A549 (cell line): ENCODE measurements at regions not wholly inside any gene's neighbourhood (a gene's known extent, or its start where the extent isn't known, plus 50 kb on each side); places are given as distances from the start of the nearest gene placed in this dataset.
"Not testable (repeated sequence)": the region's sequence is repeated elsewhere in the genome, so short reads cannot be mapped to it uniquely, and the experiment has no call there.

Source experiments
- ATAC-seq, 2 experiments: fragments of 200-7000 bp in 1 of 2; fragments of >200 bp in 1 of 2; cut with Nextera tagmentation in 1 of 2; cut with Tn5 transposase in 1 of 2; 3 replicates each; pipeline versions ENCODE4 v1.8.0 to v1.9.1; 2018 to 2020; ENCODE audit warnings: mild to moderate bottlenecking in 1 of 2, moderate library complexity in 1 of 2
- CTCF ChIA-PET: fragments of 300-600 bp; sonication (Branson Sonifier 250); formaldehyde crosslinking; extraction: SDS; loops from one replicate; lab custom pipeline; 2021; ENCODE audit warnings: antibody characterized with exemption, inconsistent platforms; lab: Yijun Ruan, JAX
- POLR2A ChIA-PET: fragments of 350-600 bp; formaldehyde crosslinking; extraction: SDS; loops from one replicate; lab custom pipeline; 2021; ENCODE audit warnings: antibody characterized with exemption, inconsistent platforms; lab: Yijun Ruan, JAX
- DNase-seq, 2 experiments: peaks; one replicate each; pipeline versions ENCODE4 v3.0.0 to v3.0.0-alpha.2; 2011 to 2016; ENCODE audit warnings: low read depth in 1 of 2, low spot score in 1 of 2
- FAIRE-seq: peaks from 2 replicates; lab custom pipeline; 2011; peaks lifted over from hg19 to GRCh38; lab: Jason Lieb, UNC
- H3K27ac ChIP-seq, 2 experiments: fragments of >200 bp; sonication (Bioruptor Twin); formaldehyde crosslinking; 3 replicates each; pipeline ENCODE4 v1.5.1; 2016 to 2017
- H3K4me1 ChIP-seq: fragments of >200 bp; sonication (Bioruptor Twin); formaldehyde crosslinking; 3 replicates; pipeline ENCODE4 v1.6.1; 2016
- H3K4me2 ChIP-seq: fragments of >200 bp; sonication (Bioruptor Twin); formaldehyde crosslinking; 3 replicates; pipeline ENCODE4 v1.6.1; 2016
- H3K4me3 ChIP-seq: fragments of >200 bp; sonication (Bioruptor Twin); formaldehyde crosslinking; 3 replicates; pipeline ENCODE4 v1.5.1; 2016
- H3K9me3 ChIP-seq: fragments of >200 bp; sonication (Bioruptor Twin); formaldehyde crosslinking; 3 replicates; pipeline ENCODE4 v1.6.1; 2016
- BCL3 ChIP-seq: fragments of >200 bp; sonication (Bioruptor Twin); formaldehyde crosslinking; IDR thresholded peaks from 3 replicates; pipeline ENCODE4 v1.6.1; 2016
- BHLHE40 ChIP-seq: IDR thresholded peaks from 2 replicates; pipeline ENCODE4 v1.6.1; 2012; ENCODE audit warnings: low read depth, low read length, inconsistent platforms
- CHD2 ChIP-seq: fragments of 150-350 bp; IDR thresholded peaks from 2 replicates; pipeline ENCODE4 v1.6.1; 2014; ENCODE audit warnings: low read length; ENCODE audit not compliant: partially characterized antibody
- GATA3 ChIP-seq: IDR thresholded peaks from 2 replicates; pipeline ENCODE4 v1.6.1; 2012; ENCODE audit warnings: borderline replicate concordance
- HOXB5 ChIP-seq: fragments of 250-450 bp; sonication (Bioruptor Pico); IDR thresholded peaks from 2 replicates; pipeline ENCODE4 v1.5.0; 2020; ENCODE audit warnings: mild to moderate bottlenecking, moderate library complexity
- JUNB ChIP-seq: fragments of >200 bp; sonication (Bioruptor Twin); formaldehyde crosslinking; IDR thresholded peaks from 2 replicates; pipeline ENCODE4 v1.6.1; 2016
- KDM5A ChIP-seq: fragments of 200-600 bp; sonication (generic); IDR thresholded peaks from 2 replicates; pipeline ENCODE4 v1.6.1; 2016; ENCODE audit warnings: antibody characterized with exemption, mild to moderate bottlenecking
- MYC ChIP-seq: IDR thresholded peaks from 2 replicates; pipeline ENCODE4 v1.6.1; 2012; ENCODE audit warnings: mild to moderate bottlenecking, inconsistent platforms, low read length, improper control_type of control experiment, borderline replicate concordance
- NPAS2 ChIP-seq: fragments of 250-450 bp; sonication (Bioruptor Pico); IDR thresholded peaks from 2 replicates; pipeline ENCODE4 v1.8.0; 2022; ENCODE audit warnings: mild to moderate bottlenecking, moderate library complexity, borderline replicate concordance
- NR3C1 ChIP-seq: fragments of >200 bp; sonication (Bioruptor Twin); formaldehyde crosslinking; IDR thresholded peaks from 3 replicates; pipeline ENCODE4 v1.6.1; 2017
- RNF2 ChIP-seq: fragments of 200-600 bp; sonication (generic); IDR thresholded peaks from 2 replicates; pipeline ENCODE4 v1.6.1; 2016; ENCODE audit warnings: low read depth, mild to moderate bottlenecking, antibody characterized with exemption, moderate library complexity, borderline replicate concordance
- SMC3 ChIP-seq: fragments of >200 bp; sonication (Bioruptor Twin); formaldehyde crosslinking; IDR thresholded peaks from 3 replicates; pipeline ENCODE4 v1.6.1; 2018; ENCODE audit warnings: inconsistent platforms
- ZC3H11A ChIP-seq: fragments of 450-650 bp; IDR thresholded peaks from 2 replicates; pipeline ENCODE4 v1.6.1; 2014; ENCODE audit warnings: antibody characterized with exemption, mild to moderate bottlenecking
- ZFP36 ChIP-seq: fragments of 450-650 bp; IDR thresholded peaks from 2 replicates; pipeline ENCODE4 v1.6.1; 2014; ENCODE audit warnings: borderline replicate concordance; ENCODE audit not compliant: partially characterized antibody
- ZSCAN20 ChIP-seq: fragments of 250-450 bp; sonication (Bioruptor Pico); IDR thresholded peaks from 2 replicates; pipeline ENCODE4 v1.8.0; 2022; ENCODE audit warnings: mild to moderate bottlenecking, moderate library complexity
- WGBS: methylation state at CpG from one replicate; pipeline ENCODE4 v1.1.6; 2017; ENCODE audit errors: missing lambda C conversion rate; 5-methylcytosine and 5-hydroxymethylcytosine counted together
- TF ChIP-seq, protein P1 (sequence below): IDR thresholded peaks from 2 replicates; pipeline ENCODE4 v1.6.1; 2012
- TF ChIP-seq, protein P2 (sequence below): fragments of 200-600 bp; sonication (generic); IDR thresholded peaks from 2 replicates; pipeline ENCODE4 v1.6.1; 2016; ENCODE audit warnings: antibody characterized with exemption, mild to moderate bottlenecking, moderate library complexity
- TF ChIP-seq, protein P3 (sequence below): fragments of >200 bp; sonication (Bioruptor Twin); formaldehyde crosslinking; IDR thresholded peaks from 2 replicates; pipeline ENCODE4 v1.6.1; 2016
- TF ChIP-seq, protein P4 (sequence below): fragments of 250-450 bp; sonication (Bioruptor Pico); IDR thresholded peaks from 2 replicates; pipeline ENCODE4 v1.5.0; 2021; ENCODE audit warnings: mild to moderate bottlenecking, moderate library complexity, borderline replicate concordance

GRCh38 chr2:43068041-43068533 lies 158.3 kb downstream of the ZFP36L2 start (continued):
- TF ChIP-seq ZSCAN20: no peak
- no peak for TF ChIP-seq KDM5A
- TF ChIP-seq, protein P1, sequence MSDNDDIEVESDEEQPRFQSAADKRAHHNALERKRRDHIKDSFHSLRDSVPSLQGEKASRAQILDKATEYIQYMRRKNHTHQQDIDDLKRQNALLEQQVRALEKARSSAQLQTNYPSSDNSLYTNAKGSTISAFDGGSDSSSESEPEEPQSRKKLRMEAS: no peak
- TF ChIP-seq NPAS2 (CRISPR knock-in tag): no peak
- no peak for TF ChIP-seq GATA3

GRCh38 chr2:43067254-43068040 lies 159.0 kb downstream of the ZFP36L2 start:
- Histone ChIP-seq H3K4me1 (peaks cover 16% of the 10 kb centered on the region), H3K4me3 (no peak overlapping the region), H3K4me2 (no peak overlapping the region), H3K27ac (peak overlapping the region in 1 of 2 experiments; percentile 65; a peak in 2 of 6 replicates), H3K9me3 (no peaks in the 10 kb centered on the region)
- DNase-seq (no peak), FAIRE-seq (no peak), ATAC-seq (no peak)
- WGBS: 79% methylated on average over 12 of the region's 14 CpGs
- POLR2A ChIA-PET: interaction anchor here (0.6 kb wide), 1 partner anchor 25 kb away, joined by 4 read pairs; no protein-coding TSS in a partner anchor
- TF ChIP-seq MYC: no peak
- CTCF ChIA-PET: interaction anchor here (1.2 to 1.6 kb wide), 2 partner anchors 43 kb away, joined by 3 to 5 read pairs; no protein-coding TSS in a partner anchor

DNA sequence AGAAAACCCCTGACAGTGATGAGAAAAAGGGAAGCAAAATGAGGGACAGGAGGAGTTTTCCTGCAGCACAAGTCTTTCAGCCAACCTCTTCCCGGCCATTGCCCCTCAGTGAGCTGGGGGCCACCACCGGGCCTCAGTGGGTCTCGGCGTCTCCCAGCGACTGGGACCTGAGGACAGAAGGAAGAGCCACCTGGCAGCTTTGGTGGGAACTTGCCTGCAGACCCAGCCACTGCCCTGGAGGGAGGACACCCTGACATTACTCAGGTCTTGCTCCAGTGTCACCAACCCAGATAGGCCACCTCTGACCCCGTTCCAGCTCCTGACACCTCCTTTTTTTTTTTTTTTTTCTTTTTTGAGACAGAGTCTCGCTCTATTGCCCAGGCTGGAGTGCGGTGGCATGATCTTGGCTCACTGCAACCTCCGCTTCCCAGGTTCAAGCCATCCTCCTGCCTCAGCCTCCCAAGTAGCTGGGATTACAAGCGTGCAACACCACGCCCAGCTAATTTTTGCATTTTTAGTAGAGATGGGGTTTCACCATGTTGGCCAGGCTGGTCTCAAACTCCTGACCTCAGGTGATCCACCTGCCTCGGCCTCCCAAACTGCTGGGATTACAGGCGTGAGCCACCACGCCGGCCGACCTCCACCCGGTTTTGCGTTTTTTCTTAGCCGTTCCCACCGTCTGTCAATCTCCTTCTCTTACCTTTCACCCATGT lies 159.7 kb downstream of the ZFP36L2 start:
- FAIRE-seq, H3K4me3 ChIP-seq, DNase-seq, ATAC-seq, H3K4me2 ChIP-seq, H3K9me3 ChIP-seq: not testable (repeated sequence)
- 92% methylated on average over 20 of the region's 20 CpGs for WGBS
- POLR2A ChIA-PET: interaction anchor here (0.6 kb wide), 1 partner anchor 25 kb away, joined by 4 read pairs; no protein-coding TSS in a partner anchor
- H3K27ac ChIP-seq: peak overlapping the region in 1 of 2 experiments; percentile 33; a peak in 2 of 6 replicates
- CTCF ChIA-PET: interaction anchor here (0.8 to 1.2 kb wide), 2 partner anchors 44 to 91 kb away, joined by 3 to 4 read pairs; no protein-coding TSS in a partner anchor
- peaks cover 16% of the 10 kb centered on the region for H3K4me1 ChIP-seq

DNA sequence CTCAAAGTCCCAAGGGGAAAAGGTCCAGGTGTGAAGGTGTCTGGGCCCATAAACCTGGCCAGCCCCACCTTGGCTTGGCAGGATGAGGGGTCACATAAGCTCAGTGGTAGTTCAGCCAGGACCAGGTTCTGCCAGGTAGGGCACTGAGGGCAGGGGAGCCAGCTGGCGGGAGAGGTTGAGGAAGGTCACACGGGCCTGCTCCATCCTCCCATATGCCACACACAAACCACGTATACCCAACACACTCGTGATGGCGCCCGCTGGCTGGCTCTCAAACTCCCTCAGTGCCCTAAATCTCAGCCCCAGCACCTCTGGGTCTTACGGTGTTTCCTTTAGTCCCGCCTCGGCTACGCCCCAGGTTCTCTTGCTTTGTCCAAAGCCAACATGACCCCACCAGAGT lies 160.5 kb downstream of the ZFP36L2 start:
- POLR2A ChIA-PET: no interaction called here
- Histone ChIP-seq H3K9me3 (peaks cover 13% of the 10 kb centered on the region), H3K27ac (peak overlapping the region in 1 of 2 experiments; percentile 33; a peak in 2 of 6 replicates), H3K4me3 (no peak overlapping the region), H3K4me2 (no peak overlapping the region), H3K4me1 (peaks cover 16% of the 10 kb centered on the region)
- 92% methylated on average over 10 of the region's 10 CpGs for whole genome bisulfite sequencing
- no peak for DNase-seq
- ATAC-seq: no peak
- FAIRE-seq: no peak
- TF ChIP-seq HOXB5 (CRISPR knock-in tag) (no peak), JUNB (no peak), ZC3H11A (no peak), BCL3 (no peak), CHD2 (no peak), RNF2 (no peak), NR3C1 (no peak), BHLHE40 (no peak), ZFP36 (no peak), SMC3 (no peak)
- TF ChIP-seq, protein P2, sequence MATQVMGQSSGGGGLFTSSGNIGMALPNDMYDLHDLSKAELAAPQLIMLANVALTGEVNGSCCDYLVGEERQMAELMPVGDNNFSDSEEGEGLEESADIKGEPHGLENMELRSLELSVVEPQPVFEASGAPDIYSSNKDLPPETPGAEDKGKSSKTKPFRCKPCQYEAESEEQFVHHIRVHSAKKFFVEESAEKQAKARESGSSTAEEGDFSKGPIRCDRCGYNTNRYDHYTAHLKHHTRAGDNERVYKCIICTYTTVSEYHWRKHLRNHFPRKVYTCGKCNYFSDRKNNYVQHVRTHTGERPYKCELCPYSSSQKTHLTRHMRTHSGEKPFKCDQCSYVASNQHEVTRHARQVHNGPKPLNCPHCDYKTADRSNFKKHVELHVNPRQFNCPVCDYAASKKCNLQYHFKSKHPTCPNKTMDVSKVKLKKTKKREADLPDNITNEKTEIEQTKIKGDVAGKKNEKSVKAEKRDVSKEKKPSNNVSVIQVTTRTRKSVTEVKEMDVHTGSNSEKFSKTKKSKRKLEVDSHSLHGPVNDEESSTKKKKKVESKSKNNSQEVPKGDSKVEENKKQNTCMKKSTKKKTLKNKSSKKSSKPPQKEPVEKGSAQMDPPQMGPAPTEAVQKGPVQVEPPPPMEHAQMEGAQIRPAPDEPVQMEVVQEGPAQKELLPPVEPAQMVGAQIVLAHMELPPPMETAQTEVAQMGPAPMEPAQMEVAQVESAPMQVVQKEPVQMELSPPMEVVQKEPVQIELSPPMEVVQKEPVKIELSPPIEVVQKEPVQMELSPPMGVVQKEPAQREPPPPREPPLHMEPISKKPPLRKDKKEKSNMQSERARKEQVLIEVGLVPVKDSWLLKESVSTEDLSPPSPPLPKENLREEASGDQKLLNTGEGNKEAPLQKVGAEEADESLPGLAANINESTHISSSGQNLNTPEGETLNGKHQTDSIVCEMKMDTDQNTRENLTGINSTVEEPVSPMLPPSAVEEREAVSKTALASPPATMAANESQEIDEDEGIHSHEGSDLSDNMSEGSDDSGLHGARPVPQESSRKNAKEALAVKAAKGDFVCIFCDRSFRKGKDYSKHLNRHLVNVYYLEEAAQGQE: no peak
- TF ChIP-seq, protein P3, sequence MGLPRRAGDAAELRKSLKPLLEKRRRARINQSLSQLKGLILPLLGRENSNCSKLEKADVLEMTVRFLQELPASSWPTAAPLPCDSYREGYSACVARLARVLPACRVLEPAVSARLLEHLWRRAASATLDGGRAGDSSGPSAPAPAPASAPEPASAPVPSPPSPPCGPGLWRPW: no peak
- TF ChIP-seq, protein P4, sequence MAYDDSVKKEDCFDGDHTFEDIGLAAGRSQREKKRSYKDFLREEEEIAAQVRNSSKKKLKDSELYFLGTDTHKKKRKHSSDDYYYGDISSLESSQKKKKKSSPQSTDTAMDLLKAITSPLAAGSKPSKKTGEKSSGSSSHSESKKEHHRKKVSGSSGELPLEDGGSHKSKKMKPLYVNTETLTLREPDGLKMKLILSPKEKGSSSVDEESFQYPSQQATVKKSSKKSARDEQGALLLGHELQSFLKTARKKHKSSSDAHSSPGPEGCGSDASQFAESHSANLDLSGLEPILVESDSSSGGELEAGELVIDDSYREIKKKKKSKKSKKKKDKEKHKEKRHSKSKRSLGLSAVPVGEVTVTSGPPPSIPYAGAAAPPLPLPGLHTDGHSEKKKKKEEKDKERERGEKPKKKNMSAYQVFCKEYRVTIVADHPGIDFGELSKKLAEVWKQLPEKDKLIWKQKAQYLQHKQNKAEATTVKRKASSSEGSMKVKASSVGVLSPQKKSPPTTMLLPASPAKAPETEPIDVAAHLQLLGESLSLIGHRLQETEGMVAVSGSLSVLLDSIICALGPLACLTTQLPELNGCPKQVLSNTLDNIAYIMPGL (CRISPR knock-in tag): no peak
- CTCF ChIA-PET: interaction anchor here (1.2 to 1.7 kb wide), 3 partner anchors 11 to 419 kb away, joined by 3 to 7 read pairs (median 4); no protein-coding TSS in a partner anchor
